ENCODE measurements at regions not wholly inside any gene's neighbourhood (a gene's known extent, or its start where the extent isn't known, plus 50 kb on each side); places are given as distances from the start of the nearest gene placed in this dataset.

- Mint-ChIP-seq H3K4me1 (ENCODE audit: low read depth) (no peaks in the 10 kb centered on the region), H3K36me3 (no peaks in the 10 kb centered on the region), H3K27me3 (no peaks in the 10 kb centered on the region), H3K9me3 (no peaks in the 10 kb centered on the region), H3K27ac (no peak overlapping the region), H3K4me3 (no peak overlapping the region)
- intact Hi-C loops (cut with micrococcal nuclease): no loop called here
- DNase-seq: no peak
- ChIA-PET POLR2A (no interaction called here), CTCF (no interaction called here)
Measured at GRCh38 chr3:94272016-94272415, 209.2 kb downstream of the NSUN3 start.

GRCh38 chr3:94280958-94281357, 218.1 kb downstream of the NSUN3 start:
- Mint-ChIP-seq H3K27me3 (no peaks in the 10 kb centered on the region), H3K27ac (no peak overlapping the region), H3K4me3 (no peak overlapping the region), H3K4me1 (ENCODE audit: low read depth) (no peaks in the 10 kb centered on the region), H3K9me3 (no peaks in the 10 kb centered on the region), H3K36me3 (no peaks in the 10 kb centered on the region)
- CTCF ChIA-PET: no interaction called here
- intact Hi-C loops (cut with micrococcal nuclease): no loop called here
- DNase-seq: no peak
- POLR2A ChIA-PET: no interaction called here

GRCh38 chr3:94285872-94286271, 223.0 kb downstream of the NSUN3 start:
- Mint-ChIP-seq H3K27me3 (no peaks in the 10 kb centered on the region), H3K4me3 (no peak overlapping the region), H3K36me3 (no peaks in the 10 kb centered on the region), H3K27ac (no peak overlapping the region), H3K9me3 (no peaks in the 10 kb centered on the region), H3K4me1 (ENCODE audit: low read depth) (no peaks in the 10 kb centered on the region)
- POLR2A ChIA-PET: no interaction called here
- no peak for DNase-seq
- CTCF ChIA-PET: no interaction called here
- intact Hi-C loops (cut with micrococcal nuclease): no loop called here

- Mint-ChIP-seq H3K9me3 (no peaks in the 10 kb centered on the region), H3K4me3 (no peak overlapping the region), H3K4me1 (ENCODE audit: low read depth) (no peaks in the 10 kb centered on the region), H3K27me3 (no peaks in the 10 kb centered on the region), H3K36me3 (no peaks in the 10 kb centered on the region), H3K27ac (no peak overlapping the region)
- no peak for DNase-seq
- CTCF ChIA-PET: no interaction called here
- POLR2A ChIA-PET: no interaction called here
- intact Hi-C loops (cut with micrococcal nuclease): no loop called here
Measured at GRCh38 chr3:94291686-94292085, 228.8 kb downstream of the NSUN3 start.

GRCh38 chr3:94292151-94292550, 229.3 kb downstream of the NSUN3 start:
- Mint-ChIP-seq H3K36me3 (no peaks in the 10 kb centered on the region), H3K27ac (no peak overlapping the region), H3K4me3 (no peak overlapping the region), H3K4me1 (ENCODE audit: low read depth) (no peaks in the 10 kb centered on the region), H3K9me3 (no peaks in the 10 kb centered on the region), H3K27me3 (no peaks in the 10 kb centered on the region)
- ChIA-PET CTCF (no interaction called here), POLR2A (no interaction called here)
- intact Hi-C loops (cut with micrococcal nuclease): no loop called here
- no peak for DNase-seq

GRCh38 chr3:94293793-94294195, 230.9 kb downstream of the NSUN3 start:
- ChIA-PET POLR2A (no interaction called here), CTCF (no interaction called here)

GRCh38 chr3:94294806-94295205, 231.9 kb downstream of the NSUN3 start:
- Mint-ChIP-seq H3K4me1 (ENCODE audit: low read depth) (no peaks in the 10 kb centered on the region), H3K36me3 (no peaks in the 10 kb centered on the region), H3K4me3 (no peak overlapping the region), H3K9me3 (no peaks in the 10 kb centered on the region), H3K27me3 (no peaks in the 10 kb centered on the region), H3K27ac (no peak overlapping the region)
- CTCF ChIA-PET: no interaction called here
- POLR2A ChIA-PET: no interaction called here
- DNase-seq: no peak
- intact Hi-C loops (cut with micrococcal nuclease): no loop called here

More at GRCh38 chr3:94293793-94294195, 230.9 kb downstream of the NSUN3 start:
- Mint-ChIP-seq H3K27ac (no peak overlapping the region), H3K9me3 (no peaks in the 10 kb centered on the region), H3K27me3 (no peaks in the 10 kb centered on the region), H3K4me1 (ENCODE audit: low read depth) (no peaks in the 10 kb centered on the region), H3K36me3 (no peaks in the 10 kb centered on the region), H3K4me3 (no peak overlapping the region)
- DNase-seq: no peak
- intact Hi-C loops (cut with micrococcal nuclease): no loop called here

GRCh38 chr3:94299716-94300115, 236.9 kb downstream of the NSUN3 start:
- intact Hi-C loops (cut with micrococcal nuclease): no loop called here
- Mint-ChIP-seq H3K36me3 (no peaks in the 10 kb centered on the region), H3K27me3 (no peaks in the 10 kb centered on the region), H3K4me1 (ENCODE audit: low read depth) (no peaks in the 10 kb centered on the region), H3K27ac (no peak overlapping the region), H3K4me3 (no peak overlapping the region), H3K9me3 (no peaks in the 10 kb centered on the region)
- POLR2A ChIA-PET: no interaction called here
- CTCF ChIA-PET: no interaction called here
- DNase-seq: no peak

GRCh38 chr3:94301366-94301765, 238.5 kb downstream of the NSUN3 start:
- intact Hi-C loops (cut with micrococcal nuclease): no loop called here
- Mint-ChIP-seq H3K27ac (no peak overlapping the region), H3K4me1 (ENCODE audit: low read depth) (no peaks in the 10 kb centered on the region), H3K9me3 (no peaks in the 10 kb centered on the region), H3K36me3 (no peaks in the 10 kb centered on the region), H3K4me3 (no peak overlapping the region), H3K27me3 (no peaks in the 10 kb centered on the region)
- ChIA-PET POLR2A (no interaction called here), CTCF (interaction anchor here (1.2 kb wide), 1 partner anchor 52 kb away, joined by 3 read pairs; no protein-coding TSS in a partner anchor)
- no peak for DNase-seq

- no peak for DNase-seq
- Mint-ChIP-seq H3K36me3 (no peaks in the 10 kb centered on the region), H3K4me1 (ENCODE audit: low read depth) (no peaks in the 10 kb centered on the region), H3K4me3 (no peak overlapping the region), H3K27ac (no peak overlapping the region), H3K9me3 (no peaks in the 10 kb centered on the region), H3K27me3 (no peaks in the 10 kb centered on the region)
- CTCF ChIA-PET: interaction anchor here (0.7 kb wide), 1 partner anchor 14 kb away, joined by 4 read pairs; no protein-coding TSS in a partner anchor
- POLR2A ChIA-PET: no interaction called here
- intact Hi-C loops (cut with micrococcal nuclease): no loop called here
Measured at GRCh38 chr3:94303266-94303665, 240.4 kb downstream of the NSUN3 start.

GRCh38 chr3:94303897-94304296, 241.0 kb downstream of the NSUN3 start:
- H3K36me3 Mint-ChIP-seq: no peaks in the 10 kb centered on the region
- H3K4me1 Mint-ChIP-seq (ENCODE audit: low read depth): no peaks in the 10 kb centered on the region
- H3K27me3 Mint-ChIP-seq: no peaks in the 10 kb centered on the region
- H3K27ac Mint-ChIP-seq: no peak overlapping the region
- no peak for DNase-seq
- ChIA-PET POLR2A (no interaction called here), CTCF (no interaction called here)
- no peak overlapping the region for H3K4me3 Mint-ChIP-seq
- intact Hi-C loops (cut with micrococcal nuclease): no loop called here
- no peaks in the 10 kb centered on the region for H3K9me3 Mint-ChIP-seq

GRCh38 chr3:94304954-94305353, 242.1 kb downstream of the NSUN3 start:
- H3K9me3 Mint-ChIP-seq: no peaks in the 10 kb centered on the region
- no peaks in the 10 kb centered on the region for H3K27me3 Mint-ChIP-seq
- H3K27ac Mint-ChIP-seq: no peak overlapping the region
- H3K4me1 Mint-ChIP-seq (ENCODE audit: low read depth): no peaks in the 10 kb centered on the region
- POLR2A ChIA-PET: no interaction called here
- H3K4me3 Mint-ChIP-seq: no peak overlapping the region
- CTCF ChIA-PET: no interaction called here
- intact Hi-C loops (cut with micrococcal nuclease): no loop called here
- DNase-seq: no peak
- no peaks in the 10 kb centered on the region for H3K36me3 Mint-ChIP-seq

- CTCF ChIA-PET: no interaction called here
- Mint-ChIP-seq H3K9me3 (no peaks in the 10 kb centered on the region), H3K4me3 (no peak overlapping the region), H3K4me1 (ENCODE audit: low read depth) (no peaks in the 10 kb centered on the region), H3K27ac (no peak overlapping the region), H3K36me3 (no peaks in the 10 kb centered on the region), H3K27me3 (no peaks in the 10 kb centered on the region)
- intact Hi-C loops (cut with micrococcal nuclease): no loop called here
- POLR2A ChIA-PET: no interaction called here
- DNase-seq: no peak
Measured at GRCh38 chr3:94305835-94306611, 243.2 kb downstream of the NSUN3 start.
